ENCODE measurements at regions not wholly inside any gene's neighbourhood (a gene's known extent, or its start where the extent isn't known, plus 50 kb on each side); places are given as distances from the start of the nearest gene placed in this dataset.

- Histone ChIP-seq H3K36me3 (ENCODE audit: control insufficient read depth in 1 of 2, insufficient read depth in 2 of 2, low read length in 2 of 2) (no peaks in the 10 kb centered on the region), H3K27me3 (ENCODE audit: low read depth, low read length) (no peaks in the 10 kb centered on the region), H3K4me1 (ENCODE audit: control insufficient read depth in 1 of 2, insufficient read depth in 2 of 2, low read length in 2 of 2) (no peaks in the 10 kb centered on the region), H3K4me3 (ENCODE audit: low read depth in 1 of 2, low read length in 2 of 2) (no peak overlapping the region), H3K27ac (ENCODE audit: low read length) (no peak overlapping the region), H3K9me3 (ENCODE audit: control insufficient read depth in 1 of 2, low read length in 2 of 2) (no peaks in the 10 kb centered on the region)
Observed at GRCh38 chr4:19650903-19651864, 600.5 kb upstream of the SLIT2 start.

- no peak overlapping the region for H3K4me3 ChIP-seq (ENCODE audit: low read depth in 1 of 2, low read length in 2 of 2)
- H3K4me1 ChIP-seq (ENCODE audit: control insufficient read depth in 1 of 2, insufficient read depth in 2 of 2, low read length in 2 of 2): no peaks in the 10 kb centered on the region
- H3K27me3 ChIP-seq (ENCODE audit: low read depth, low read length): no peaks in the 10 kb centered on the region
- no peaks in the 10 kb centered on the region for H3K36me3 ChIP-seq (ENCODE audit: control insufficient read depth in 1 of 2, insufficient read depth in 2 of 2, low read length in 2 of 2)
- H3K27ac ChIP-seq (ENCODE audit: low read length): no peak overlapping the region
- no peaks in the 10 kb centered on the region for H3K9me3 ChIP-seq (ENCODE audit: control insufficient read depth in 1 of 2, low read length in 2 of 2)
Observed at GRCh38 chr4:19645589-19645988, 606.1 kb upstream of the SLIT2 start.

- Histone ChIP-seq H3K36me3 (ENCODE audit: control insufficient read depth in 1 of 2, insufficient read depth in 2 of 2, low read length in 2 of 2) (no peaks in the 10 kb centered on the region), H3K4me1 (ENCODE audit: control insufficient read depth in 1 of 2, insufficient read depth in 2 of 2, low read length in 2 of 2) (no peaks in the 10 kb centered on the region), H3K4me3 (ENCODE audit: low read depth in 1 of 2, low read length in 2 of 2) (no peak overlapping the region), H3K9me3 (ENCODE audit: control insufficient read depth in 1 of 2, low read length in 2 of 2) (peaks cover 0 to 3% of the 10 kb centered on the region in 2 donors), H3K27ac (ENCODE audit: low read length) (no peak overlapping the region), H3K27me3 (ENCODE audit: low read depth, low read length) (no peaks in the 10 kb centered on the region)
Observed at GRCh38 chr4:19636451-19636850, 615.3 kb upstream of the SLIT2 start.

- H3K9me3 ChIP-seq (ENCODE audit: control insufficient read depth in 1 of 2, low read length in 2 of 2): peaks cover 0 to 3% of the 10 kb centered on the region in 2 donors
Observed at GRCh38 chr4:19631814-19632213, 619.9 kb upstream of the SLIT2 start.

GRCh38 chr4:19623866-19624265 is 627.8 kb upstream of the SLIT2 start:
- Histone ChIP-seq H3K36me3 (ENCODE audit: control insufficient read depth in 1 of 2, insufficient read depth in 2 of 2, low read length in 2 of 2) (no peaks in the 10 kb centered on the region), H3K4me3 (ENCODE audit: low read depth in 1 of 2, low read length in 2 of 2) (no peak overlapping the region), H3K4me1 (ENCODE audit: control insufficient read depth in 1 of 2, insufficient read depth in 2 of 2, low read length in 2 of 2) (no peaks in the 10 kb centered on the region), H3K9me3 (ENCODE audit: control insufficient read depth in 1 of 2, low read length in 2 of 2) (no peaks in the 10 kb centered on the region), H3K27ac (ENCODE audit: low read length) (no peak overlapping the region), H3K27me3 (ENCODE audit: low read depth, low read length) (no peaks in the 10 kb centered on the region)

More at GRCh38 chr4:19631814-19632213, 619.9 kb upstream of the SLIT2 start:
- Histone ChIP-seq H3K27me3 (ENCODE audit: low read depth, low read length) (no peaks in the 10 kb centered on the region), H3K27ac (ENCODE audit: low read length) (no peak overlapping the region), H3K4me3 (ENCODE audit: low read depth in 1 of 2, low read length in 2 of 2) (no peak overlapping the region), H3K36me3 (ENCODE audit: control insufficient read depth in 1 of 2, insufficient read depth in 2 of 2, low read length in 2 of 2) (no peaks in the 10 kb centered on the region), H3K4me1 (ENCODE audit: control insufficient read depth in 1 of 2, insufficient read depth in 2 of 2, low read length in 2 of 2) (no peaks in the 10 kb centered on the region)

- no peak overlapping the region for H3K27ac ChIP-seq (ENCODE audit: low read length)
- no peaks in the 10 kb centered on the region for H3K4me1 ChIP-seq (ENCODE audit: control insufficient read depth in 1 of 2, insufficient read depth in 2 of 2, low read length in 2 of 2)
- no peaks in the 10 kb centered on the region for H3K27me3 ChIP-seq (ENCODE audit: low read depth, low read length)
- peaks cover 5 to 11% of the 10 kb centered on the region in 2 donors for H3K9me3 ChIP-seq (ENCODE audit: control insufficient read depth in 1 of 2, low read length in 2 of 2)
- H3K4me3 ChIP-seq (ENCODE audit: low read depth in 1 of 2, low read length in 2 of 2): no peak overlapping the region
- no peaks in the 10 kb centered on the region for H3K36me3 ChIP-seq (ENCODE audit: control insufficient read depth in 1 of 2, insufficient read depth in 2 of 2, low read length in 2 of 2)
Observed at GRCh38 chr4:19615086-19615689, 636.5 kb upstream of the SLIT2 start.

GRCh38 chr4:19614171-19614570 is 637.5 kb upstream of the SLIT2 start:
- peaks cover 5 to 11% of the 10 kb centered on the region in 2 donors for H3K9me3 ChIP-seq (ENCODE audit: control insufficient read depth in 1 of 2, low read length in 2 of 2)
- H3K36me3 ChIP-seq (ENCODE audit: control insufficient read depth in 1 of 2, insufficient read depth in 2 of 2, low read length in 2 of 2): no peaks in the 10 kb centered on the region
- H3K27me3 ChIP-seq (ENCODE audit: low read depth, low read length): no peaks in the 10 kb centered on the region
- no peak overlapping the region for H3K4me3 ChIP-seq (ENCODE audit: low read depth in 1 of 2, low read length in 2 of 2)
- no peak overlapping the region for H3K27ac ChIP-seq (ENCODE audit: low read length)
- H3K4me1 ChIP-seq (ENCODE audit: control insufficient read depth in 1 of 2, insufficient read depth in 2 of 2, low read length in 2 of 2): no peaks in the 10 kb centered on the region

GRCh38 chr4:19596342-19596741 is 655.4 kb upstream of the SLIT2 start:
- H3K27me3 ChIP-seq (ENCODE audit: low read depth, low read length): no peaks in the 10 kb centered on the region
- H3K4me1 ChIP-seq (ENCODE audit: control insufficient read depth in 1 of 2, insufficient read depth in 2 of 2, low read length in 2 of 2): no peaks in the 10 kb centered on the region
- no peaks in the 10 kb centered on the region for H3K9me3 ChIP-seq (ENCODE audit: control insufficient read depth in 1 of 2, low read length in 2 of 2)
- H3K36me3 ChIP-seq (ENCODE audit: control insufficient read depth in 1 of 2, insufficient read depth in 2 of 2, low read length in 2 of 2): no peaks in the 10 kb centered on the region
- no peak overlapping the region for H3K4me3 ChIP-seq (ENCODE audit: low read depth in 1 of 2, low read length in 2 of 2)
- H3K27ac ChIP-seq (ENCODE audit: low read length): no peak overlapping the region

GRCh38 chr4:19592391-19592790 is 659.3 kb upstream of the SLIT2 start:
- no peak overlapping the region for H3K4me3 ChIP-seq (ENCODE audit: low read depth in 1 of 2, low read length in 2 of 2)
- H3K36me3 ChIP-seq (ENCODE audit: control insufficient read depth in 1 of 2, insufficient read depth in 2 of 2, low read length in 2 of 2): no peaks in the 10 kb centered on the region
- H3K27ac ChIP-seq (ENCODE audit: low read length): no peak overlapping the region
- H3K9me3 ChIP-seq (ENCODE audit: control insufficient read depth in 1 of 2, low read length in 2 of 2): no peaks in the 10 kb centered on the region
- H3K27me3 ChIP-seq (ENCODE audit: low read depth, low read length): no peaks in the 10 kb centered on the region
- H3K4me1 ChIP-seq (ENCODE audit: control insufficient read depth in 1 of 2, insufficient read depth in 2 of 2, low read length in 2 of 2): no peaks in the 10 kb centered on the region

- Histone ChIP-seq H3K9me3 (ENCODE audit: control insufficient read depth in 1 of 2, low read length in 2 of 2) (no peaks in the 10 kb centered on the region), H3K36me3 (ENCODE audit: control insufficient read depth in 1 of 2, insufficient read depth in 2 of 2, low read length in 2 of 2) (no peaks in the 10 kb centered on the region), H3K27me3 (ENCODE audit: low read depth, low read length) (no peaks in the 10 kb centered on the region), H3K4me3 (ENCODE audit: low read depth in 1 of 2, low read length in 2 of 2) (no peak overlapping the region), H3K27ac (ENCODE audit: low read length) (no peak overlapping the region), H3K4me1 (ENCODE audit: control insufficient read depth in 1 of 2, insufficient read depth in 2 of 2, low read length in 2 of 2) (no peaks in the 10 kb centered on the region)
Observed at GRCh38 chr4:19583827-19584569, 667.7 kb upstream of the SLIT2 start.

- no peak overlapping the region for H3K27ac ChIP-seq (ENCODE audit: low read length)
- H3K9me3 ChIP-seq (ENCODE audit: control insufficient read depth in 1 of 2, low read length in 2 of 2): no peaks in the 10 kb centered on the region
- H3K4me3 ChIP-seq (ENCODE audit: low read depth in 1 of 2, low read length in 2 of 2): no peak overlapping the region
- no peaks in the 10 kb centered on the region for H3K27me3 ChIP-seq (ENCODE audit: low read depth, low read length)
- H3K4me1 ChIP-seq (ENCODE audit: control insufficient read depth in 1 of 2, insufficient read depth in 2 of 2, low read length in 2 of 2): peaks cover 0 to 3% of the 10 kb centered on the region in 2 donors
- H3K36me3 ChIP-seq (ENCODE audit: control insufficient read depth in 1 of 2, insufficient read depth in 2 of 2, low read length in 2 of 2): no peaks in the 10 kb centered on the region
Observed at GRCh38 chr4:19580095-19580494, 671.6 kb upstream of the SLIT2 start.

Measured in muscle layer of duodenum (tissue), 2 donors.